K562 (cell line): ENCODE measurements at regions not wholly inside any gene's neighbourhood (a gene's known extent, or its start where the extent isn't known, plus 50 kb on each side); places are given as distances from the start of the nearest gene placed in this dataset.

ENCODE experiments used
- DMBX1 ChIP-seq: fragments of 250-450 bp; sonication (Bioruptor Pico); IDR thresholded peaks from 2 replicates; pipeline ENCODE4 v1.8.0; 2022; ENCODE audit warnings: inconsistent platforms, mild to moderate bottlenecking, moderate library complexity, borderline replicate concordance
- EZH2 ChIP-seq: IDR thresholded peaks from 2 replicates; pipeline ENCODE4 v1.6.1; 2012; ENCODE audit warnings: low read depth, mild to moderate bottlenecking, inconsistent platforms, low read length, borderline replicate concordance

DNA sequence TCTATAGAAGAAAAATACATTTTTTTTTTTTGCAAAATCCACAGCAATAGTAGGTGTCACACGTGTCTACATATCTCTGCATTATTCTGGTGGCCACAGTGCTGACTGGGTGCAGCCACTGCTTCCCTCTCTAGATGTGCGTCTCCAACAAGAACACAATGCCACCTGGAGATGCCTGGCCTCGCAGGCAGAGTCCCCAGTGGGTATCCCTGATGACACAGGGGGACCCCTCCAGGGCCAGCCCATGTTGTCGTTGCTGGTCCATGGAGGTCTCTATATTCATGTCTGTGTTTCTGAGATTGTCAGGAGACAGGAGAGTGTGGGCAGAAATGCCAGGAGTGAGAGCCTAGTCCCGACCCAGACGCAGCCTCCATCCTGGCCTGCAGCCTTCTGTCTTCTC is 345.9 kb upstream of the SHH start:
- TF ChIP-seq EZH2, result no peak
- no peak for TF ChIP-seq DMBX1 (CRISPR knock-in tag)
